Endothelial cell of umbilical vein (primary cell): ENCODE measurements at regions not wholly inside any gene's neighbourhood (a gene's known extent, or its start where the extent isn't known, plus 50 kb on each side); places are given as distances from the start of the nearest gene placed in this dataset.

ENCODE experiments used
- BruUV-seq: library from RNA; stranded (reverse); fragments of 400-500 nt; replicated peaks from 2 replicates; lab custom pipeline; 2021; lab: Mats Ljungman, UMichigan
- CTCF ChIA-PET: fragments of 300-600, 350-600 bp; sonication (Branson Sonifier 250); formaldehyde crosslinking; loops from one replicate; lab custom pipeline; 2021; ENCODE audit warnings: antibody characterized with exemption, inconsistent platforms; lab: Charles Lee
- POLR2A ChIA-PET: fragments of 300-600, 350-600 bp; sonication (Branson Sonifier 250); formaldehyde crosslinking; loops from one replicate; lab custom pipeline; 2021; ENCODE audit warnings: antibody characterized with exemption, inconsistent platforms; lab: Charles Lee
- DNase-seq: peaks from one replicate; pipeline ENCODE4 v3.0.0-alpha.2; 2011; ENCODE audit warnings: low read depth, low spot score
- FAIRE-seq: peaks from 2 replicates; lab custom pipeline; 2011; peaks lifted over from hg19 to GRCh38; lab: Jason Lieb, UNC
- H2AFZ ChIP-seq: 2 replicates; pipeline ENCODE4 v1.6.0; 2012; ENCODE audit warnings: low read depth, low read length, control low read depth, inconsistent platforms
- H3K27ac ChIP-seq: 2 replicates; pipeline ENCODE4 v1.5.1; 2011; ENCODE audit warnings: low read depth, mild to moderate bottlenecking, control low read depth, low read length, moderate library complexity; ENCODE audit not compliant: insufficient read depth
- H3K27me3 ChIP-seq, 2 experiments: 2 replicates each; pipeline versions ENCODE4 v1.6.0 to v1.6.1; 2011; ENCODE audit warnings: low read length in 2 of 2, mixed read lengths in 1 of 2; ENCODE audit not compliant: control insufficient read depth in 2 of 2, insufficient read depth in 2 of 2
- H3K36me3 ChIP-seq, 2 experiments: 2 replicates in 1 of 2; 3 replicates in 1 of 2; pipeline ENCODE4 v1.5.1; 2011; ENCODE audit warnings: low read length in 2 of 2, mild to moderate bottlenecking in 1 of 2, moderate library complexity in 1 of 2; ENCODE audit not compliant: control insufficient read depth in 2 of 2, insufficient read depth in 2 of 2; ENCODE audit errors: extremely low read depth in 1 of 2
- H3K4me1 ChIP-seq: 3 replicates; pipeline ENCODE4 v1.5.1; 2011; ENCODE audit warnings: mild to moderate bottlenecking, low read length; ENCODE audit not compliant: control insufficient read depth, insufficient read depth; ENCODE audit errors: extremely low read depth
- H3K4me2 ChIP-seq: 2 replicates; pipeline ENCODE4 v1.6.1; 2011; ENCODE audit warnings: low read length, control low read depth, mixed read lengths; ENCODE audit not compliant: insufficient read depth
- H3K4me3 ChIP-seq, 3 experiments: fragments of 200-600 bp in 1 of 3; sonication (generic), shearing (Covaris generic) in 1 of 3; replicated peaks in 1 of 3; 2 replicates each; pipeline ENCODE4 v1.5.1; 2011 to 2016; ENCODE audit warnings: control low read depth in 3 of 3, low read length in 3 of 3, mild to moderate bottlenecking in 2 of 3, inconsistent platforms in 1 of 3, low read depth in 1 of 3, moderate library complexity in 1 of 3; ENCODE audit not compliant: insufficient read depth in 1 of 3
- H3K79me2 ChIP-seq: 2 replicates; pipeline ENCODE4 v1.6.0; 2012; ENCODE audit warnings: low read length, inconsistent platforms; ENCODE audit not compliant: control insufficient read depth, insufficient read depth
- H3K9ac ChIP-seq: replicated peaks from 2 replicates; pipeline ENCODE3; 2011; ENCODE audit warnings: low read length, control low read depth; ENCODE audit not compliant: insufficient read depth; ENCODE audit errors: extremely low read depth
- H3K9me1 ChIP-seq: replicated peaks from 3 replicates; pipeline ENCODE4 v1.6.0; 2011; ENCODE audit warnings: mild to moderate bottlenecking, low read length; ENCODE audit not compliant: control insufficient read depth, insufficient read depth; ENCODE audit errors: extremely low read depth
- H3K9me3 ChIP-seq: replicated peaks from 2 replicates; pipeline ENCODE4 v1.5.1; 2012; ENCODE audit warnings: low read length, inconsistent platforms; ENCODE audit not compliant: control insufficient read depth, insufficient read depth
- H4K20me1 ChIP-seq: replicated peaks from 2 replicates; pipeline ENCODE3; 2011; ENCODE audit warnings: mild to moderate bottlenecking, low read length; ENCODE audit not compliant: control insufficient read depth, insufficient read depth; ENCODE audit errors: extremely low read depth
- EZH2 ChIP-seq: IDR thresholded peaks from 2 replicates; pipeline ENCODE4 v1.6.1; 2012; ENCODE audit warnings: borderline replicate concordance, low read depth, mild to moderate bottlenecking, moderate library complexity, low read length, inconsistent platforms; ENCODE audit not compliant: severe bottlenecking
- FOS ChIP-seq: IDR thresholded peaks from 2 replicates; pipeline ENCODE4 v1.6.1; 2011; ENCODE audit warnings: mild to moderate bottlenecking, low read length, moderate library complexity, borderline replicate concordance; ENCODE audit not compliant: insufficient read depth
- GATA2 ChIP-seq: IDR thresholded peaks from 2 replicates; pipeline ENCODE4 v1.7.0; 2011; ENCODE audit warnings: low read depth, mild to moderate bottlenecking, moderate library complexity, mixed read lengths, low read length; ENCODE audit not compliant: insufficient read length, insufficient read depth
- JUN ChIP-seq: IDR thresholded peaks from 2 replicates; pipeline ENCODE4 v1.6.1; 2011; ENCODE audit warnings: borderline replicate concordance, low read depth; ENCODE audit not compliant: insufficient read length, insufficient read depth
- MYC ChIP-seq: IDR thresholded peaks from one replicate; pipeline ENCODE4 v1.6.1; 2011; ENCODE audit warnings: mild to moderate bottlenecking, low read depth, low read length
- POLR2A ChIP-seq: IDR thresholded peaks from 2 replicates; pipeline ENCODE4 v1.6.1; 2012; ENCODE audit warnings: low read depth, mild to moderate bottlenecking, control low read depth, low read length
- POLR2AphosphoS5 ChIP-seq: IDR thresholded peaks from 2 replicates; pipeline ENCODE4 v1.6.1; 2012; ENCODE audit warnings: low read depth, mild to moderate bottlenecking, control low read depth, low read length, moderate library complexity; ENCODE audit not compliant: insufficient read depth
- dilution Hi-C: fragments of 300-500 bp; cut with MboI; formaldehyde crosslinking; loops from one replicate; pipeline ENCODE4 v1.15.0; 2019; ENCODE audit warnings: low sequenced_read_pairs; ENCODE audit not compliant: extremely low pct_ligation_motif_present
- intact Hi-C: fragments of 100-400 bp; cut with micrococcal nuclease; formaldehyde crosslinking; loops from one replicate; pipeline ENCODE4 v1.10.0; 2022
- TF ChIP-seq, protein P1 (sequence below), 2 donors: IDR thresholded peaks; 1 replicate in 1 of 2; 2 replicates in 1 of 2; pipeline ENCODE4 v1.5.1; 2011; ENCODE audit warnings: low read length in 2 of 2, mild to moderate bottlenecking in 2 of 2, moderate library complexity in 2 of 2, control low read depth in 1 of 2, inconsistent platforms in 1 of 2, low read depth in 1 of 2; ENCODE audit not compliant: insufficient read depth in 1 of 2; ENCODE audit errors: extremely low read depth in 1 of 2
- TF ChIP-seq, protein P2 (sequence below): IDR thresholded peaks from 2 replicates; pipeline ENCODE4 v1.6.1; 2011; ENCODE audit not compliant: insufficient read depth, insufficient read length

DNA sequence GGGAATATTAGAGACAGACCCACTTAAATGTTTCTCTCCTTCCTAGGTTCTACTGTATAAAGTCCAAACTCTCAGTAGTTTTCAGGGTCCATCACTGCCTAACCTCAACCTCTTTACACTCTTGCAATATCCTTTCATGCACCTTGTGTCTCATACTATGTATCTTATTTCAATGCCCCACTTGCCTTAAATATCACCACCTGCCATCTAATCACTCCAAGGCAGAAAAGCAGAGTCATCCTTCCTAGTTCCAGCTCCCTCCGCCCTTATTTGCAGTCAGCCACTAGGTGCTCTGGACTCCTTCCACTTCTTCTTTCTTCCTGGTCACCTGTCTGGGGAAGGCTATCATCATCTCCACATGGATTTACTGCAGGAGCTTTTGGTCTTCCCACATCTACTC is 322.0 kb downstream of the MFSD1 start:
- Histone ChIP-seq H3K4me2 (no peak overlapping the region), H3K9me3 (no peaks in the 10 kb centered on the region), H3K4me3 (no peak overlapping the region), H3K36me3 (no peaks in the 10 kb centered on the region), H3K79me2 (no peaks in the 10 kb centered on the region), H3K9ac (no peak overlapping the region), H3K9me1 (no peaks in the 10 kb centered on the region), H3K27me3 (no peaks in the 10 kb centered on the region), H3K27ac (no peak overlapping the region), H2AFZ (no peak overlapping the region), H3K4me1 (peaks cover 8% of the 10 kb centered on the region), H4K20me1 (no peaks in the 10 kb centered on the region)
- DNase-seq (no peak), FAIRE-seq (no peak)
- intact Hi-C loops (no loop called here), dilution Hi-C loops (no loop called here)
- CTCF ChIA-PET = no interaction called here
- TF ChIP-seq POLR2AphosphoS5 (no peak), FOS (no peak), GATA2 (no peak), MYC (no peak), EZH2 (no peak), POLR2A (no peak), JUN (no peak)
- TF ChIP-seq, protein P1, sequence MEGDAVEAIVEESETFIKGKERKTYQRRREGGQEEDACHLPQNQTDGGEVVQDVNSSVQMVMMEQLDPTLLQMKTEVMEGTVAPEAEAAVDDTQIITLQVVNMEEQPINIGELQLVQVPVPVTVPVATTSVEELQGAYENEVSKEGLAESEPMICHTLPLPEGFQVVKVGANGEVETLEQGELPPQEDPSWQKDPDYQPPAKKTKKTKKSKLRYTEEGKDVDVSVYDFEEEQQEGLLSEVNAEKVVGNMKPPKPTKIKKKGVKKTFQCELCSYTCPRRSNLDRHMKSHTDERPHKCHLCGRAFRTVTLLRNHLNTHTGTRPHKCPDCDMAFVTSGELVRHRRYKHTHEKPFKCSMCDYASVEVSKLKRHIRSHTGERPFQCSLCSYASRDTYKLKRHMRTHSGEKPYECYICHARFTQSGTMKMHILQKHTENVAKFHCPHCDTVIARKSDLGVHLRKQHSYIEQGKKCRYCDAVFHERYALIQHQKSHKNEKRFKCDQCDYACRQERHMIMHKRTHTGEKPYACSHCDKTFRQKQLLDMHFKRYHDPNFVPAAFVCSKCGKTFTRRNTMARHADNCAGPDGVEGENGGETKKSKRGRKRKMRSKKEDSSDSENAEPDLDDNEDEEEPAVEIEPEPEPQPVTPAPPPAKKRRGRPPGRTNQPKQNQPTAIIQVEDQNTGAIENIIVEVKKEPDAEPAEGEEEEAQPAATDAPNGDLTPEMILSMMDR (IDR thresholded peaks at IDR 0.05; ENCODE audit: extremely low read depth in 1 of 2, insufficient read depth in 1 of 2, low read depth in 1 of 2, low read length in 2 of 2) = no peak
- TF ChIP-seq, protein P2, sequence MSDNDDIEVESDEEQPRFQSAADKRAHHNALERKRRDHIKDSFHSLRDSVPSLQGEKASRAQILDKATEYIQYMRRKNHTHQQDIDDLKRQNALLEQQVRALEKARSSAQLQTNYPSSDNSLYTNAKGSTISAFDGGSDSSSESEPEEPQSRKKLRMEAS = no peak
- no TSS peak for BruUV-seq
- POLR2A ChIA-PET = no interaction called here
